Stimulated activated naive CD8-positive, alpha-beta T cell treated with anti-CD3 and anti-CD28 coated beads, Interleukin-15, Interleukin-2, amounts not matched to agents 100 U/mL and 50 U/mL, for 24 hours (primary cell): ENCODE measurements at regions not wholly inside any gene's neighbourhood (a gene's known extent, or its start where the extent isn't known, plus 50 kb on each side); places are given as distances from the start of the nearest gene placed in this dataset.
"Not testable (repeated sequence)": the region's sequence is repeated elsewhere in the genome, so short reads cannot be mapped to it uniquely, and the experiment has no call there.

Source experiments
- ATAC-seq: fragments of 150-1000 bp; cut with Tn5 transposase; one replicate; pipeline ENCODE4 v1.10.0; 2021
- DNase-seq: peaks from one replicate; pipeline ENCODE4 v3.0.0; 2021

- DNase-seq, ATAC-seq: not testable (repeated sequence)
Measured at GRCh38 chr15:81775779-81776178, 270.0 kb downstream of the MEX3B start.

DNA sequence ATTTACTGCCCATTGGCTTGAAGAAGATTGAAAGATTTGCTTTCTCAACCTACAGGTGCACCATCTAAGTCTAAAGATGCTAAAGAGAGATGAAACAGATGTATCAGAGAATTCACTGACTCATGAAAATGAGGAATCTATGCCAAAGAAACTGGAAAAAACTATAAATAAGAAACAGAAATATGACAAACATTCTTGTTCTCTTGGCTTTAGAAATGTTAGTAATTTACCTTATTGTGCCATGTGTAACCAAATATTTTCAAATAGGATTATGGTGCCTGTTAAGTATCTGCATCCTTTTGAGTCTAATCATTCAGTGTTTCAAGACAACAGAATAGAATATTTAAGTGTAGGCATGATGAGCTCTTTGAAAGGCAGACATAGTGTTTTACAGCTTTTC lies 271.5 kb downstream of the MEX3B start:
- DNase-seq: no peak
- no peak for ATAC-seq

DNA sequence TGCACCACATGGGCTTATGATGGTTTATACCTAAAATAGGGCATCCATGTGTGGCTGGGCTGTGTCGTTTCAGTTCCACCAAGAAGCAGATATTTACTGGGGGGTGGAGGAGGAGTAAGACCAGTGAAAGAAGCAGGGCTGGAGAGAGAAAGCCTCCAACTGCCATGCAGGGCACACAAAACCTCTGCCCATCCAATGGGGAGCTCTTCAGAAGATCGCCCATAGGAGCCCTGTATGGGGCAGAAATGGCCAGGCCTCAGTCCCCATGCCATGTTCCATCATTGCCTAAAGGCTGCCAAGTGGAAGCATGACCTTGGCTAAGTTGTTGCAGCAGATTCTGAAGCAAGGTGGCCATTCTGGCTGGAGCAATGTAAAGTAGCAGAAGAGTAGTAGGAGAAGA lies 277.0 kb downstream of the MEX3B start:
- DNase-seq: no peak
- ATAC-seq: no peak

DNA sequence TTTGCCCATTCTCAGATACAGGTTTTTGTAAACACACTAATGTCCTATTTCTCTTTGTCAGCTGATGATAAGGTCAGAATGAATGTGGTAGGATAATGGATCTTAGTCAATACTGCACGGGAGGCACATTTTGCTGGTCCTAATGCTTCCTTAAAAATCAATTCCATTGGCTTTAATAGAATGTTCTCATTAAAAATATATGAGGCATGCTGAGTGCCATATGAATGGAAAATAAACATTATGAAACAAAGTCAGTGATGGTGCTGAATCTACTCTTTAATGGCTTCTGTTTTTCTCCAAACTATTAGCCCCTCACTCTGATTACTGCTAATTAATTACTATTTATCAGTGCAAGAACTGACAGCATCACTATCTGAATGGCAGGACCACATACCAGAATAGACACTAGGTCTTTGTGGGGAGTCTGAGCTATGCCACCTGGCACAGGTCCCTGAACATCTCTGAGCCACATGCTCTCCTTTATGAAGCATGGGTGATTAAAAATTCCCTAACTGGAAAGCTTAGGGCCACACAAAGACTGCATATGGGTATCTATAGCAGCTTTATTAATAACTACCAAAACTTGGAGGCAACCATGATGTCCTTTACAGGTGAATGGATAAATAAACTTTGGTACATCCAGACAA lies 278.9 kb downstream of the MEX3B start:
- ATAC-seq (no peak), DNase-seq (no peak)

- ATAC-seq (no peak), DNase-seq (no peak)
Measured at GRCh38 chr15:81765816-81766215, 280.0 kb downstream of the MEX3B start.

GRCh38 chr15:81763304-81763703 lies 282.5 kb downstream of the MEX3B start:
- ATAC-seq: no peak

GRCh38 chr15:81760686-81761085 lies 285.1 kb downstream of the MEX3B start:
- DNase-seq (no peak), ATAC-seq (no peak)

More at GRCh38 chr15:81763304-81763703, 282.5 kb downstream of the MEX3B start:
- DNase-seq: no peak

GRCh38 chr15:81758818-81759284 lies 287.0 kb downstream of the MEX3B start:
- no peak for DNase-seq
- ATAC-seq: no peak

- DNase-seq (no peak), ATAC-seq (no peak)
Measured at GRCh38 chr15:81755626-81756025, 290.2 kb downstream of the MEX3B start.

DNA sequence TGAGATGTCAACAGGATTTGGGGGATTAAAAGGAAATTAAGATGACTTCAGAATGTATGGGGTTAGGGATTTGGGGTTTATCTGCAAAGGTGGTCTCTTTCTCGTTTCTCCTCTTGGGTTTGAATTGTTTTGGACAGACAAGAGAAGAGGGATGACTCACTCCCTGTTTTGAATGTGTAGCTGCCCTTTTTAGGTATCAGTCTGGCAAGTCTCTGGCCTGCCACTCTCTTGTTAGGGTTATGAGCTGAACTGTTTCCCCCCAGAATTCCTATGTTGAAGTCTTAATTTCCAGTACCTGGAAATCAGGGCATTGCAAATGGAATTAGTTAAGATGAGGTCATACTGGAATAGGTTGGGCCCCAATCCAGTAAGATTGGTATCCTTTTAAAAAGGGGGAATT lies 291.7 kb downstream of the MEX3B start:
- ATAC-seq (no peak), DNase-seq (no peak)

- ATAC-seq (no peak), DNase-seq (no peak)
Measured at GRCh38 chr15:81752974-81753373, 292.8 kb downstream of the MEX3B start.

GRCh38 chr15:81752546-81752942 lies 293.3 kb downstream of the MEX3B start:
- ATAC-seq (no peak), DNase-seq (no peak)

GRCh38 chr15:81751816-81752545 lies 293.8 kb downstream of the MEX3B start:
- ATAC-seq: no peak

GRCh38 chr15:81751256-81751655 lies 294.6 kb downstream of the MEX3B start:
- no peak for DNase-seq
- ATAC-seq: no peak

More at GRCh38 chr15:81751816-81752545, 293.8 kb downstream of the MEX3B start:
- DNase-seq: no peak

- DNase-seq (no peak), ATAC-seq (no peak)
Measured at GRCh38 chr15:81749716-81750375, 296.0 kb downstream of the MEX3B start.

DNA sequence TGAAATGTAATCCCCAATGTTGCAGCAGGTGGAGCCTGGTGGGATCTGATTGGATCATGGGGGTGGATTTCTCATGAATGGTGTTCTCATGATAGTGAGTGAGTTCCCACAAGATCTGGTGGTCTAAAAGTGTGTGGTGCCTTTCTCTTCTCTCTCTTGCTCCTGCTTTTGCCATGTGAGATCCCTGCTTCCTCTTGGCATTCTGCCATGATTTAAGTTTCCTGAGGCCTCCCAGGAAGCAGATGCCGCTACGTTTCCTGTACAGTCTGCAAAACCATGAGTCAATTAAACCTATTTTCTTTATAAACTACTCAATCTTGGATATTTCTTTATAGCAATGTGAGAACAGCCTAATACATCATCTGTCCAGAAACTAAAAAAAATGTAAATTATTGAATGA lies 298.3 kb downstream of the MEX3B start:
- ATAC-seq: no peak
- DNase-seq: no peak

GRCh38 chr15:81747026-81747425 lies 298.8 kb downstream of the MEX3B start:
- ATAC-seq (no peak), DNase-seq (no peak)

DNA sequence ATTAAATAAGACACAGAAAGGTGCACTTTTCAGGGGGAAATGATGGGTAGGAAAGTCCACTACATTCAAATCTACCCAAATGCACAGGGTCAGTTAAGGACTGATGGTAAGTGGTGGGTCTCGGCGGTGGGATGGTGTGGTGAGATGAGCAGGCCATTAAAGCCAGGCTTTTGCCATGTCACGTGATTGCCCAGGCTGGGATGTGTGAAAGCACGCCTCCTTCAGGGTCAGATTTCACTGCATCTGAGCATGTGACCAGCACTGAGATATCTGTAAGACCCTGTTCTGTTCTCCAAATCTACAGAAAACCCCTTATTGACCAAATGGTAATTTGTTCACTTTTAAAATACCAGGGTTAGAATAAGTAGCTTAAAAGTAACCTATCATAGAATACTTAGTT lies 301.5 kb downstream of the MEX3B start:
- ATAC-seq: no peak

GRCh38 chr15:81740416-81740815 lies 305.4 kb downstream of the MEX3B start:
- ATAC-seq (no peak), DNase-seq (no peak)

More for the DNA sequence above, 301.5 kb downstream of the MEX3B start:
- no peak for DNase-seq

GRCh38 chr15:81729340-81729739 lies 316.5 kb downstream of the MEX3B start:
- no peak for DNase-seq

GRCh38 chr15:81728726-81729125 lies 317.1 kb downstream of the MEX3B start:
- DNase-seq (no peak), ATAC-seq (no peak)

More at GRCh38 chr15:81729340-81729739, 316.5 kb downstream of the MEX3B start:
- ATAC-seq: no peak

- no peak for ATAC-seq
- no peak for DNase-seq
Measured at GRCh38 chr15:81725590-81725989, 320.2 kb downstream of the MEX3B start.

GRCh38 chr15:81724536-81724935 lies 321.3 kb downstream of the MEX3B start:
- DNase-seq (no peak), ATAC-seq (no peak)
